ENCODE measurements at regions not wholly inside any gene's neighbourhood (a gene's known extent, or its start where the extent isn't known, plus 50 kb on each side); places are given as distances from the start of the nearest gene placed in this dataset.
"Not testable (repeated sequence)": the region's sequence is repeated elsewhere in the genome, so short reads cannot be mapped to it uniquely, and the experiment has no call there.

DNA sequence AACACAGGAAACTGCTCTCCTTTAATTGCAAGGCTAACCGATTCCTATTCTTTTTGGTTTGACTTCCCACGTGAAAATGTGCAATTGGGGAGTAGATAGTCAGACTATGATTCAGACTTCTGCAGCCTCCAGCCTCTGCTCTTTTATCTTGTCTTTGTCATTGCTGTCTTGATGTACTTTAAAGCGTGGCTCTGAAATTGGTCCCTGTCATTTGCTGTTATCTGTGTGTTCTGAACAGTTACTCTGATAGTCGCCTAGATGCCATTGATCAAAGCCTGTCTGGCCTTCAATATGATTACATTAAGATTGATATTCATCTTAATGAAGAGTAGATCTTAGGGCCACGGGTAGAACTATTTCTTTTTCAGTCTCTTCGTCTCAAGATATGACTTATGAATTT, 799.2 kb downstream of the REEP3 start:
- no peak for DNase-seq (ENCODE audit: low read depth in 2 of 2)

DNA sequence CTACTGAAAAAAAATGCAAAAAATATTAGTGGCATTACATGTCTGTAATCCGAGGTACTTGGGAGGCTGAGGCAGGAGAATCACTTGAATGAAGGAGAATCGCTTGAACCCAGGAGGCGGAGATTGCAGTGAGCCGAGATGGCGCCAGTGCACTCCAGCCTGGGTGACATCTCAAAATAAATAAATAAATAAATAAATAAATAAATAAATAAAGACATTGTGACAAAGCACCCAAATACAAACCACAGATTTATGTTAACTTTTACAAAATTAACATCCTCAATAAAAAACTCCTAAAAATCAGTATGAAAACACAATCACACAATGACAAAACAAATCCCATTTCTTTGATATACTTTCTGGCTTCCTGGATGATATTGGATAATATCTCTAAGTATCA, 808.3 kb downstream of the REEP3 start:
- no peak for DNase-seq (ENCODE audit: low read depth in 2 of 2)

DNA sequence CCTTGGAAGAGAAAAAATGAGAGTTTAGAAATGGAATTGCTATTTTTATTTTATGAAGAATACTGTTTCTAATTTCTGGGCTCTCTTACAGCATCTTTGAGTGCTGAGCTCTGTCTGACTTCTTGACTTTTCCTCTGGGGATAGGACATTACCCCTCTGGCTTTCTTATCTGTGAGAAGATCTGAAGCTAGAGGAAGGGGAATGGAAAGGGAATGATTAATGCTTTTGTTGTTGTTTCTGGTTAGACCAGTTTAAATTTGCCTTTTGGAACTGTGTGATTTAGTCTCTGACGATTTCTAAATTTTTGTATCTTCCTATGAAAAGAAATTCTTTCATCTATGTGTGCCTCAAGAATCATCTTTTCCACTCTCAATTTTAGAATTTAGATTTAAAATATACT, 811.4 kb downstream of the REEP3 start:
- DNase-seq (ENCODE audit: low read depth in 2 of 2), result no peak

DNA sequence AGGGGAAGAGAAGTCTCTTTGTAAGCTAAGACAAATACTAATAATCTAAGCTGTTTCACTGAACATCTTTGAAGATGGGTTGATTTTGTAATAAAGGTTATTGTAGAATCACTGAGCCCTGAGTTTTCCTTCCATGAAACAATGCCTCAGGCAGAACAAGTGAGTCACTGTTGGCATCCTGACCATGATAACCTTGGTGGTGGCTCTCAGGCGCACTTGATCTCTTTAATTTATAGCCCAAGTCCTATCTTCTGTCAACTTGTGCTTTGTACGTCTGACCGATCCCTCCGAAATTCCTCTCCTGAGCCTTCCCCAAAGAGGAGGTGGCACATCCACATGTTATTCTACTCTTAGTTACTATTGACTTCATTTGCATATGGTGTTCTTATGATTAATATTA, 812.9 kb downstream of the REEP3 start:
- no peak for DNase-seq (ENCODE audit: low read depth in 2 of 2)

DNA sequence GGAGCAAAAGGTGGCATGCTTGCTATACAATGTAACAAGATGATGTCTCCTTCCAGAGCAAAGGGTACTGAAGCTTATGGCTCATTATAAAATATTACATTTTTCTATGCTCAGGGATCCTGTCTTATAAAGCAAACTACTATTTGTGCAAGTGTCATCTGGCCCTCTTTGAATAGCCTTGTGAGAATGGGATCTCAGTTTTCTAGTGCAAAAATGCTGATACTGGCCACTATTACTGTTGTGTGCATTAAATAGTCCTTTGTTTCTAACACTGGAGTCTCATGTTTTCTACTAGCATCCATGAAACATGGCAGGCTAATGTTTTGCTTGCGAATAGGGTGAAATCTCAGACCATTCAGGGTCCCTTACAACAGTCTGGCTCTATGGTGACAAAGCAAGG, 823.0 kb downstream of the REEP3 start:
- no peak for DNase-seq (ENCODE audit: low read depth in 2 of 2)

DNA sequence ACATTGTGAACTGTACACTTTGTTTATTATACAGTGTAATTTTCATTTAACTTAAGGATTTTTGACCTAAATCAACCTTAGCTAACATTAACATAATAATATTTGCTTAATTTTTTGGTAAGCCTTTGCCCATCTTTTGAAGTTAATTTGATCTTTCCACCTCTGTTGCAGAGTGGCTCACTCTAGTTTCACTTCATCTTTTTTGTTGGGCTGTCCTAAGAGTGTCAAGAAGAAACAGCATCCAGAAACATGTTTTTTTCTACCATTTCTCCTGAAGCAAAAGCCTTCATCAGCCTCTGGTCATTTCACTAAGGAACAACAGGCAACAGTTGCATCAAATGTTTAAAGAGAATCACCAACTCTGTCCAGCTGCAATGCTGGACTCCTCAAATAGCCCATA, 824.7 kb downstream of the REEP3 start:
- DNase-seq (ENCODE audit: low read depth in 2 of 2), result no peak

DNA sequence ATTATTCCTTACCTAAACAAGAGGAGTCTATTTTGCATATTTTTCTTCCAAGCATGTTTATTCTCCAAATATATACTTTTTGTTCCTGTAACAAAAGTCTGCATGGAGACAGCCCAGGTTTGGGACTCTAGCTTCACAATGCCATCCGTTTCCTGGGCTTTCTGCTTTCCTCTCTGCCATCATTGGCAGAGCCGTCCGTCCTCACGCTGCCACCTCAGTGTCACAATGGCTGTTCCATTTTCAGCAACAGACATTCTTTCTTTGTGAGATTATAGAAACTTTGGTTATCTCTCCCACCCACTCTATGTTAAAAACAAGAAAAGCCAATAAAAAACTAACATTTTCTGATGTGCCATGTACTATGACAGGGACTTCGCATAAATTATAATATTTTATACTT, 825.2 kb downstream of the REEP3 start:
- DNase-seq (ENCODE audit: low read depth in 2 of 2), result no peak

DNA sequence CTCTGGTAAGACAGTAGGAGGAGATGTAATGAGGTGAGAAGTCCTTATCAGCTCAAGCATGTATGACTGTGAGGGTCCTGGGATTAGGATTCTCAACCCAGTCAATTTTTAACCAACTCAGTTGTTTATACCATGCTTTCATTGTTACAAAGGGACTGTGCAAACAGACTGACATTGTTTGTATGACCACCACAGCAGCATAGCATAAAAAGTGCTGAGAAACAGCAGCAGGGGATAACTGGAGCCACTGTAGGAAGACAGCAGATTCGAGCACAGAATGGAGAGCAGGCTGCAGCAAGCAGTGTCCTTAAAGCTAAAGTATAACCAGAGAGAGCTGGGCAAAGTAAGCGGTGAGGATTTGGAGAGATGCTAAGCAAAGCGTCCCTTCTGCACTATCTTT, 829.5 kb downstream of the REEP3 start:
- no peak for DNase-seq (ENCODE audit: low read depth in 2 of 2)

DNA sequence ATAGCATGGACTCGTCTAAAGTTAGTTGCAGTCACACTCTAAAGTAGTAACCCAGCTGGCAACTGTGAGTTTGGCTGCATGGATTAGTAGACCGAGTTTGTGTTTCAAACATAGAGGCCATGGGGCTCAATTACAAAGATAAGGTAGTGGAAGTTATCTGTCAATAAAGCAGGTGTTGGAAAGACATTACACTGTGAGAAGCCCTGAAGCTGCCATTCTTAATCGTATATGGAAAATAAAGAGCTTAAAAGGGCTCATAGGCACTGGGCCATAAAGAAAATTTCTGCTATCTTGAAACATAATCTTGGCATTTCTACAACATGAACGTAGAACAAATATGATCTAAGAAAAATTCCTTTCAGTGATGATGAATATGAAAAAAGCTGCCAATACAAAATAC, 837.7 kb downstream of the REEP3 start:
- DNase-seq (ENCODE audit: low read depth in 2 of 2), result no peak

DNA sequence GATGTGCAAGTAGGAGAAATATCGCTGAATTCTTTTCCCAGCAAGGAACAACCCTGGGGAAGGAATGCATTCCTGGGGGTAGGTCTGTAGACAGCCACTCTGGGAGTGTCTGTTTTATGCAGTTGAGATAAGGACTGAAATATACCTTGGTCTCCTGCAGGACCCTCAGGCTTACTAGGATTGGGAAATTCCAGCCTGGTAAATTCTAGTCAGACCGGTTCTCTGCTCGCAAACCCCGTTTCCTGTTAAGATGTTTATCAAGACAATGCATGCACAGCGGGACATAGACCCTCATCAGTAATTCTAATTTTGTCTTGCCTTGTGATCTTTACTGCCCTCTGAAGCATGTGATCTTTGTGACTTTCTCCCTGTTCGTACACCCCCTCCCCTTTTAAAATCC, 839.0 kb downstream of the REEP3 start:
- not testable (repeated sequence) for DNase-seq (ENCODE audit: low read depth in 2 of 2)

DNA sequence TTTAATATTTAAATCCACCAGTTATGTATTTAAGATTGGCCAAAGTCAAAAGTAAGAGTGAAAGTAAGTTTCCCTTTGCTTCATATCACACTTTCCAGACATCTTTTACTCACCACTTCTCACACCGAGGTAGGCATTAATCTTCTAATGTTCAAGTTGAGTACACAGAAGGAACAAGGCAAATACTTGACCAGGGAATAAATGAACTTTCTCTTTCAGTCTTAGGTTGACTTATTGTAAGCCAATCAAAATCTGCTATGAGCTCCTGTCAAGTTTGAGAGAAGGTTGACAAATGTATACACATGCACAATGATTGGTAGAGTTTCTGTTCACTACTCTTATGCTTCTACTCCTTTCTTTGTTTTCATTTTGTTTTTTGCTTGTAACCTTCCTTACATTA, 842.5 kb downstream of the REEP3 start:
- no peak for DNase-seq (ENCODE audit: low read depth in 2 of 2)

DNA sequence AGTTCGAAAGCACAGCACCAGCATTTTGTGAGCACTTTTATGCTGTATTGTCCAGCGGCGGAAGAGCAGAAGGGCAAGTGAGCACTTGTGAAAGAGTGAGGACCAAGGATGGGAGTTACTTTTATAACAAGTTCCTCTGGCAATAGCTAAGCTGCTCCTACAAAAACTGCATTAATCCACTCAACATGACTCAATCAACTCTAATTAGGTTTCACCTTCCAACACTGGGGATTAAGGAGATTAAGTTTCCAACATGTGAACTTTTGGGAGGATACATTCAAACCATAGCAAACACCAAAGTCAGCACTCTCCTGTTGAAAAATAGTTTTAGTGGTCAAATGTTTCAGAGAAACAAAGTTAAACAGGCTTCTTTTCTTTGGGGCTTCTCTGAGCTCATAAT, 844.5 kb downstream of the REEP3 start:
- DNase-seq (ENCODE audit: low read depth in 2 of 2), result no peak

DNA sequence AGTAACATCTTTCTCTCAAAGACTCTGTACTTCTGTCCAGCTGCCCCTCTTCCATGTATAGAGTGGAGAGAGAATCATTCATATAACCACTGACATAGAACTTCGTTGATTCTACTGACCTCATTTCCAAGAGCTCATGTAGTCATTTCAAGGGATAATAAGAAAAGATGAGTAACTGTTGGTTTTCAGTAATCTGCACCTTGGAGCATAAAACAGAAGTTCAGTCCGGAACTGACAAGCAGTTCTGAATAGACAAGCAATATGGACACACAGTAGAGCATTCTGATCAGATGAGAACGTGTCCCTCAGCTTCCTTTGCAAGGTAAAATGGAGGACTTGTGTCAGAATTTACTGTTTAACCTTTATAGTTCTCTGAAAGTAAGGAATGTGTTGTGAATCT, 847.1 kb downstream of the REEP3 start:
- no peak for DNase-seq (ENCODE audit: low read depth in 2 of 2)

DNA sequence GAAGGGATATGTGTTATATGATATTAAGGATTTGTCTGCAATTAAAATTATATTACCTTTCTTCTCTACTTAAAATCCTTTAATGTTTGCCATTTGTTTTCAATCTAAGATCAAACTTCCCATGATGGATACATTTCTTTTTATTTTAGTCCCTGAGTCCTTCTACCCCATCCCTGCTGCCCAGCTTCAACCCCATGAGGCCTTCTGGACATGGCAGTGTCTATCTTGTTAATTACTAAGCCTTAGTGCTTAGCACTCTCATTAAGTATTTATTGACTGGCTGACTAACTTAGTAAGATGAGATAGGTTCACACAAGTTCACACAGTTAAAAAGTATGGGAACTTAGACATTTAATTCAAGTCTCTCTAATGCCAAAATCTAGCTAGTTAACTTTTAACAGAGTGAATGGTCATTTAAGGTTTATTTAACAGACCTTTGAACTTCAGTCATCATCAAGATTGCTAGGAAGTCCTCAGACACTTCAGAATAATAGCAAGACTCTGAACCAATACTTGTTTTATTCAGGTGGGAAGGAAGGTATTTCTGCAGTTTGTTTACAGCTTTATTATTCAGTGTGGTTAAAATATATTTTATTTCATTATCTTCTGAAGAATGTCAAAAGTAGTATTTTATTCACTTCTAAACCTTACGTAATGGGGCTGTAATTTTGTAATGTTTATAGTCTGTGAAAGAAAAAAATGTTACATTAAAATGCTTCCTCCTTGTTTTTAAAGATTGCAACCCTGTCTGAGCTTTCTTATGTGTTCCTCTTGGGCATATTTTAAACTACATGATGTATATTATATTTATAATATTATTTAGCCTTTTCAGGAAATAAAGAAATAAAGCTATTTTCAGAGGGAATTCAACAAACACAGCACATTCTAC, 848.9 kb downstream of the REEP3 start:
- DNase-seq (ENCODE audit: low read depth in 2 of 2), result no peak

DNA sequence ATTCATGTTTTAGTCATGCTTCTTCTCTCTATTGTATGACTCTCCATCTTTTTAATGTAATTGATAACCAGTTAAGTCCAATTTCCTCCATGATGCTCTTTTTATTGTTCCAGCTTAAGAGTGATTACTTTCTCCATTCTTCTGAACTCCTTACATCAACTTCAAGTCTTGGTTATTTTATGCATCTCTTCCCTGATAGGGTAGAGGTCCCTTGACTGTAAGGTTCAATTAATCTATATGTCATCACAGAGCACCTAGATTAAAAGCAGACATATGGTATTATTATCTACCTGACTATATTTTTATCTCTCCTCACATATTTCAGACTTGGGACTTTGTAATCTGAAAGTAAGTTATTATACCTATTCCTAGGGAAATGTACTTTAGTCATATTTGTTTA, 853.1 kb downstream of the REEP3 start:
- DNase-seq (ENCODE audit: low read depth in 2 of 2), result no peak

DNA sequence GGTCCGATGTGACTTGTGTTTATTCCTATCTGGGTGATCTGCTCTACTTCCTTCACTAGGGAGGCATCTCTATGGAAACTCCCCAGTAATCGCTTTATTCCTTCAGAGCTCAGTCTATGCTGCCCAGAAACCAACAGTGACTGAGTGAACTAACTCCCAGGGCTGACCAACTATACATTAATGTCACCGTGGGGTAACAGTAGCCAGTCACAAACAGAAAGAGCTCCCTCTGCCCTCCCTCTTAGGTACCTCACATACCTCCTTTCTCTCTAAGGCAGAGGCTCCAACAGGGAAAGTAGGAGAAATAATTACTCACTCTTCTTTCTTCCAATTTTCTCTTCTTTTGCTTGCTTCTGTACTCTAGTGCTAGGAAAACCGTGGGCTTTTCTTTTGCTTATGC, 855.0 kb downstream of the REEP3 start:
- no peak for DNase-seq (ENCODE audit: low read depth in 2 of 2)

DNA sequence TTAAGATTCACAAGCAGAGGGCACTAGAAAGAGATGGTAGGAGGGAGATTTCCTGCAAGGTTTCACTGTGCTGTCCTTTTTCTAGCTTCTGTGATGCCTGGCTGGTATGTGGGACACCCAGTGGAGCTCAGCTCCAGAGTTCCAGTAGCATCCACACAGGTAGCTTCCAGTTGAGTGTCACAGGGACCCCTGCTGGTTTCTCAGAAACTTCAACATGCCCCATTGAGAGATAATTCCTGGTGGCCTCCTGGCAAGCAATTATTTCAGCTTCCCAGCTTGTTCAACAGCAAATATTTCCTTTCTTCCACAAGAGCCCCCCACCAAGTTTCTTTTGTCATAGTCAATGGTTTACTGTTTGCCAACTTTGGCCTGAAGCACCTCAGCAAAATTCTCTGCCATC, 858.7 kb downstream of the REEP3 start:
- no peak for DNase-seq (ENCODE audit: low read depth in 2 of 2)

DNA sequence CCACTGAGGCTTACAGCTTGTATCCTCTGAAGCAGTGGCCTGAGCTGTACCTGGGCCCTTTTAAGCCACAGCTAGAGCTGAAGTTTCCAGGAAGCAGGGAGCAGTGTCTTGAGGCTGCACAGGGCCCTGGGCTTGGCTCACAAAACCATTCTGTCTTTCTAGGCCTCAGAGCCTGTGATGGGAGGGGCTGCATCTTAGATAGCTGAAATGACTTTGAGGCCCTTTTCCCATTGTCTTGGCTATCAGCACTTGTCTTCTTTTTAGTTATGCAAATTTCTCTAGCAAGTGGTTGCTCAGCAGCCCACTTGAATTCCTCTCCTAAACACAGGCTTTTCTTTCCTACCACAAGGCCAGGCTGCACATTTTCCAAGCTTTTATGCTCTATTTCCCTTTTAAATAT, 864.2 kb downstream of the REEP3 start:
- DNase-seq (ENCODE audit: low read depth in 2 of 2), result no peak

DNA sequence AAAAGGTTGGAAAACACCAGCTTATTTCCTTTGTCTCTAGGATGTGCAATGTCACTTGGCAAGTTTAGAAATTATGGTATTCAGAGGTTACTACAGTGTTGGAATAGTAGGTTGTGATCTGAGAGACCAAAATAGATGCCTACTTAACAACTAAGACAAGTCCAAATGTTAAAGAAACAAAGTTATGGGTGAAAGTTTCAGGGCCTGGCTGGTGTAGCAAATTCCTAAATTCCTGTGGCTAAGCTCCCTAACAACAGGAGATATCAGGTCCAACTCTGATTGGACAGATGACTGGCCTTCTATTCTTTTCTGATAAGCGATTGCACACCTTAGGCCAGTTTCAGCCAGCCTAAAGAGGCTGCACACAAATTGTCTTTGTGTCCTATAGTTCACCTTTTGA, 873.5 kb downstream of the REEP3 start:
- no peak for DNase-seq (ENCODE audit: low read depth in 2 of 2)

DNA sequence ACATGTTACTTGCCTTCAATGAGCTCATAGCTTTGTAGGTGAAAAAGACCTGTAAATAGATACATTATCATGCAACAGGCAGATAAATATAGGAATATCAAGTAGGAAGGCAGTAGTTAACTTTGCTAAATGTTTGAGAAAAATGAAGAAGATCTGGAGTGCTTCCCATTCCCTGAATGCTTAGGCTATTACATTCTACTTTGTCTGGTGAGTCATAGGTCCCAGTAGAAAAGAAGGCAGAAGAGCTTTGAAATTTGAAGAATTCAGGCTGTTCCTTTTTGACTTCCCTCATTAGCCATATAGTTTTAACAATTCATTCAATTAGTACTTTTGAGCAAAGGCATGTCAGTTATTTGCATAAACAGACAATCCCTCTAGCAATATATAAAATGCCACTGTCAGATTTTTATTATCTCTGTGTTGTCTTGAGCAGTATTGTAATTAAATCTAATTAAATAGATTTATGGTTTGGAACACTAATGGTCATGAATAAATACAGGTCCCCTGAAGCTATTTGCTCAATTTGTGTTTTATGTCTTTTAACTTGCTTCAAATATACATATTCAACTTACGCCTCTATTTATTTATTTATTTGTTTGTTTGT, 875.0 kb downstream of the REEP3 start:
- no peak for DNase-seq (ENCODE audit: low read depth in 2 of 2)

DNA sequence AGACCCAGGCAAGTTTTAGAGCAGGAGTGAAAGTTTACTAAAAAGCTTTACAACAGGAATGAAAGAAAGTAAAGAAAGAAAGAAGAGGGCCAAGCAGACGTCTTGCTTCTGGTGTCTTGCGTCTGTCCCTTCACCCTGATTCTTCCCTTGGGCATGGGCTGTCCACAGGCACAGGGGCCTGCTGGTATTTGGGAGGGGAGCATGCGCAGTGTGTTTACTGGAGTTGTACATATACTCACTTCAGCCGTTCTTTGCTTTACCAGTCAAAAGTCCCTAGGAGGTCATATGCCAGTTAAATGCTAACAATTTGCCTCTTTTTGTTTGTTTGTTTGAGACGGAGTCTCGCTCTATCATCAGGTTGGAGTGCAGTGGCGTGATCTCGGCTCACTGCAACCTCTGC, 875.9 kb downstream of the REEP3 start:
- no peak for DNase-seq (ENCODE audit: low read depth in 2 of 2)

DNA sequence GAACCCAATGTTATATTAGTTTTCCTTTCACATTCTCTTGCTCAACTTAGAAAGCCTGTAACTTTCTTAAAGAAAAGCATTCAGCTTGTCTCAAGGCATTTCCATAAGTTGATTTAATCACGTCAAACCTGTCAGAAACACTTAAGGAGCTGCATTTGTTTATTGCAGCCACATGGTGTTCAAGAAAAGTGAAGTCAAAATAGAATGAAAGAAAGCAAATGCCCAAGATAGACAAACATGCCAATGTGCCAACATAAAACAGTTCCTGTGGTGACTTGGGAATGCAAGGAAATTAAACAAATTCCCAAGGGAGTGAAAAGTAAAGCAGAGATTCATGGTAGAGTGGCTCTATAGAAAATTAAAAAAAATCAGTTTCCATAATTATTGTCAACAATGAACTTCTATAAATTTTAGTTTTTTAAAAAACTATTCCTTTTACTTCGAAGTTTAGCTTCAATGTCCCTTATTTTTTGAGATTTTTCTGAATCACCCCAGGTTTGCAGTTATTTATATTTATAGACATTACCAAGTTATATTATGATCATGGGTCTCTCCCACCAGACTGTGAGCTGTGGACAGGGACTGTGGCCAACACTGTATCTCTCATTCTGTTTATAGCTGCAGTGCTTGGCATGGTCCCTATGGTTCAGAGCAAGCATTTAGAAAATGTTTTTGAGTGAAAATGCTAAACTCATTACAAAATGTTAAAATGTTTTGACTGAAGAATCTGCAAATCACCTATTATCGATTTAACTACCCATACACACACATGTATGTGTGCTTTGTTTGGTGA, 887.4 kb downstream of the REEP3 start:
- no peak for DNase-seq (ENCODE audit: low read depth in 2 of 2)

DNA sequence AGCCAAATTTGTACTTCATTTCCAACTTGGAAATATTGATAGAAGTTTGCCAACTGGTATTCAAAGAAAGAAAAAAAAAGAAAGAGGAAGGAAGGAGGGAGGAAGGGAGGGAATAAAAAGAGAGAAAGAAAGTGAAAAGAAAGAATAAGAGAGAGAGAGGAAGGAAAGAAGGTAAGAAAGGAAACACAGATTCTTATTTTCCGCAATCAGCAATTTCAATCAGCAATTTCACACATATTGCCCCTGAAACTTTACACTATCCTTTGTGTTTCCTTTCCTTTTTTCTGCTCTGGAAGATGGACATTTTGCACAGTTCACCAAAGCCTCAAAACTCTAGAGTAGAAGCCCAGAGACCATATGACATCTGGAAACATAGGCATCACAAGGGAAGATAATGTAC, 888.1 kb downstream of the REEP3 start:
- no peak for DNase-seq (ENCODE audit: low read depth in 2 of 2)
